ENCODE measurements at regions not wholly inside any gene's neighbourhood (a gene's known extent, or its start where the extent isn't known, plus 50 kb on each side); places are given as distances from the start of the nearest gene placed in this dataset.

- TF ChIP-seq CTCF (IDR thresholded peaks at IDR 0.05; ENCODE audit: low read depth, low read length, missing input control) (no peak), MAX (IDR thresholded peaks at IDR 0.05) (peak; percentile 89), EGR1 (IDR thresholded peaks at IDR 0.05; ENCODE audit: low read depth in 2 of 2) (peak in 1 of 2 donors; percentile 82), SP1 (IDR thresholded peaks at IDR 0.05) (peak; percentile 58), GABPA (IDR thresholded peaks at IDR 0.05 in 1 of 2, conservative IDR thresholded peaks at IDR 0.05 in 1 of 2) (peak in 1 of 2 donors; percentile 56), ATF3 (IDR thresholded peaks at IDR 0.05) (peak; percentile 53), FOXA2 (IDR thresholded peaks at IDR 0.05) (peak; percentile 78)
Measured at GRCh38 chr2:150586858-150587257, 99.4 kb upstream of the RND3 start (continued).

- H3K9me3 ChIP-seq (ENCODE audit: control insufficient read depth in 4 of 4, low read length in 3 of 4) = no peaks in the 10 kb centered on the region
- peaks cover 3 to 9% (median 6%) of the 10 kb centered on the region in 4 donors for H3K4me1 ChIP-seq (ENCODE audit: control insufficient read depth in 4 of 4, insufficient read depth in 4 of 4, low read length in 3 of 4)
- no peak for DNase-seq (ENCODE audit: low spot score)
- no peak overlapping the region for H3K9ac ChIP-seq (ENCODE audit: low read depth in 1 of 2, low read length in 2 of 2)
- H3K27ac ChIP-seq (ENCODE audit: low read depth in 1 of 2, low read length in 2 of 2) = no peak overlapping the region
- H3K27me3 ChIP-seq (ENCODE audit: control insufficient read depth in 4 of 4, insufficient read depth in 4 of 4, low read length in 3 of 4) = no peaks in the 10 kb centered on the region
- H3K36me3 ChIP-seq (ENCODE audit: control insufficient read depth in 4 of 4, insufficient read depth in 3 of 4, low read depth in 1 of 4, low read length in 3 of 4) = no peaks in the 10 kb centered on the region
- WGBS = 93% methylated on average over 4 of the region's 4 CpGs
- no peak for TF ChIP-seq SP1 (IDR thresholded peaks at IDR 0.05)
- no peak overlapping the region for H3K4me3 ChIP-seq (ENCODE audit: low read depth in 1 of 3, low read length in 3 of 3)
Measured at GRCh38 chr2:150585221-150585971, 97.9 kb upstream of the RND3 start.

GRCh38 chr2:150584081-150584480 lies 96.6 kb upstream of the RND3 start:
- H3K27ac ChIP-seq (ENCODE audit: low read depth in 1 of 2, low read length in 2 of 2) = no peak overlapping the region
- no peak for DNase-seq (ENCODE audit: low spot score)
- 95% methylated on average over 4 of the region's 4 CpGs for WGBS
- H3K36me3 ChIP-seq (ENCODE audit: control insufficient read depth in 4 of 4, insufficient read depth in 3 of 4, low read depth in 1 of 4, low read length in 3 of 4) = no peaks in the 10 kb centered on the region
- no peak overlapping the region for H3K4me3 ChIP-seq (ENCODE audit: low read depth in 1 of 3, low read length in 3 of 3)
- H3K27me3 ChIP-seq (ENCODE audit: control insufficient read depth in 4 of 4, insufficient read depth in 4 of 4, low read length in 3 of 4) = no peaks in the 10 kb centered on the region
- H3K9me3 ChIP-seq (ENCODE audit: control insufficient read depth in 4 of 4, low read length in 3 of 4) = no peaks in the 10 kb centered on the region
- H3K9ac ChIP-seq (ENCODE audit: low read depth in 1 of 2, low read length in 2 of 2) = no peak overlapping the region
- H3K4me1 ChIP-seq (ENCODE audit: control insufficient read depth in 4 of 4, insufficient read depth in 4 of 4, low read length in 3 of 4) = peaks cover 3 to 9% (median 6%) of the 10 kb centered on the region in 4 donors
- TF ChIP-seq CTCF (IDR thresholded peaks at IDR 0.05; ENCODE audit: low read depth, low read length, missing input control) (no peak), ATF3 (IDR thresholded peaks at IDR 0.05) (no peak), HNF4G (IDR thresholded peaks at IDR 0.05) (no peak), MAX (IDR thresholded peaks at IDR 0.05) (no peak), JUND (IDR thresholded peaks at IDR 0.05) (no peak), FOXA1 (IDR thresholded peaks at IDR 0.05) (no peak), SP1 (IDR thresholded peaks at IDR 0.05) (no peak), FOXA2 (IDR thresholded peaks at IDR 0.05) (no peak), RXRA (IDR thresholded peaks at IDR 0.05) (no peak), HNF4A (conservative IDR thresholded peaks at IDR 0.05) (no peak), YY1 (IDR thresholded peaks at IDR 0.05) (no peak), ZBTB33 (IDR thresholded peaks at IDR 0.05) (no peak), RAD21 (IDR thresholded peaks at IDR 0.05) (no peak), TAF1 (conservative IDR thresholded peaks at IDR 0.05) (no peak), REST (IDR thresholded peaks at IDR 0.05) (no peak), EGR1 (IDR thresholded peaks at IDR 0.05; ENCODE audit: low read depth in 2 of 2) (no peak), NR2F2 (IDR thresholded peaks at IDR 0.05) (no peak), GABPA (IDR thresholded peaks at IDR 0.05 in 1 of 2, conservative IDR thresholded peaks at IDR 0.05 in 1 of 2) (no peak)

Data from liver (tissue), 8 donors.